Mesendoderm (in vitro differentiated cells): ENCODE measurements at regions not wholly inside any gene's neighbourhood (a gene's known extent, or its start where the extent isn't known, plus 50 kb on each side); places are given as distances from the start of the nearest gene placed in this dataset.

ENCODE experiments used
- DNase-seq: peaks from one replicate; pipeline ENCODE4 v3.0.0; 2013
- H2AK5ac ChIP-seq: 2 replicates; pipeline ENCODE4 v1.6.1; 2013; ENCODE audit warnings: low read length, inconsistent platforms
- H2BK120ac ChIP-seq: 2 replicates; pipeline ENCODE4 v1.6.1; 2013; ENCODE audit warnings: low read depth, mild to moderate bottlenecking, low read length, moderate library complexity, mixed read lengths
- H2BK15ac ChIP-seq: replicated peaks from 2 replicates; pipeline ENCODE4 v1.6.1; 2013; ENCODE audit warnings: low read depth, mild to moderate bottlenecking, moderate library complexity
- H2BK5ac ChIP-seq: 2 replicates; pipeline ENCODE4 v1.6.1; 2013; ENCODE audit warnings: low read length, inconsistent platforms
- H3K18ac ChIP-seq: 2 replicates; pipeline ENCODE4 v1.6.1; 2013; ENCODE audit warnings: mild to moderate bottlenecking, low read length, mixed read lengths
- H3K23ac ChIP-seq: one replicate; pipeline ENCODE4 v1.6.1; 2013; ENCODE audit warnings: low read length
- H3K27ac ChIP-seq: 2 replicates; pipeline ENCODE4 v1.5.1; 2013; ENCODE audit warnings: low read depth, mild to moderate bottlenecking, inconsistent platforms, low read length, moderate library complexity
- H3K27me3 ChIP-seq: 2 replicates; pipeline ENCODE4 v1.6.1; 2013; ENCODE audit warnings: low read length, control low read depth, mild to moderate bottlenecking, inconsistent platforms; ENCODE audit not compliant: insufficient read depth, poor library complexity
- H3K36me3 ChIP-seq: 2 replicates; pipeline ENCODE4 v1.6.1; 2013; ENCODE audit warnings: low read length, inconsistent platforms; ENCODE audit not compliant: control insufficient read depth, insufficient read depth
- H3K4ac ChIP-seq: one replicate; pipeline ENCODE4 v1.6.1; 2013; ENCODE audit warnings: low read depth, mild to moderate bottlenecking, low read length, moderate library complexity
- H3K4me1 ChIP-seq: 2 replicates; pipeline ENCODE4 v1.6.1; 2013; ENCODE audit warnings: low read depth, low read length, inconsistent platforms; ENCODE audit not compliant: control insufficient read depth
- H3K4me2 ChIP-seq: 2 replicates; pipeline ENCODE4 v1.6.1; 2013; ENCODE audit warnings: low read length
- H3K4me3 ChIP-seq: 2 replicates; pipeline ENCODE4 v1.5.1; 2013; ENCODE audit warnings: mild to moderate bottlenecking, low read length
- H3K56ac ChIP-seq: one replicate; pipeline ENCODE4 v1.6.1; 2013; ENCODE audit warnings: low read length
- H3K79me1 ChIP-seq: 2 replicates; pipeline ENCODE4 v1.6.1; 2013; ENCODE audit warnings: low read length, inconsistent platforms
- H3K79me2 ChIP-seq: 2 replicates; pipeline ENCODE4 v1.6.1; 2013; ENCODE audit warnings: mild to moderate bottlenecking, low read length; ENCODE audit not compliant: control insufficient read depth, insufficient read depth
- H3K9ac ChIP-seq: 2 replicates; pipeline ENCODE4 v1.6.1; 2013; ENCODE audit warnings: low read length, inconsistent platforms
- H4K5ac ChIP-seq: one replicate; pipeline ENCODE4 v1.6.1; 2013; ENCODE audit warnings: low read length
- H4K8ac ChIP-seq: one replicate; pipeline ENCODE4 v1.6.1; 2013; ENCODE audit warnings: low read depth, mild to moderate bottlenecking, control low read depth, low read length, moderate library complexity
- WGBS: extraction: QIAGEN DNeasy Blood & Tissue Kit; methylation state at CpG from one replicate; pipeline ENCODE4 v1.1.7; 2013; ENCODE audit warnings: low lambda C conversion rate, missing lambda C conversion rate; ENCODE audit not compliant: insufficient coverage; ENCODE audit errors: extremely low coverage; 5-methylcytosine and 5-hydroxymethylcytosine counted together

- Histone ChIP-seq H4K8ac (no peak overlapping the region), H3K4me3 (no peak overlapping the region), H2BK15ac (no peak overlapping the region), H3K79me1 (no peaks in the 10 kb centered on the region), H2BK120ac (no peak overlapping the region), H3K56ac (no peak overlapping the region), H3K4me1 (no peaks in the 10 kb centered on the region), H2AK5ac (no peak overlapping the region), H3K4me2 (no peak overlapping the region), H3K9ac (no peak overlapping the region), H3K4ac (no peak overlapping the region), H3K27ac (no peak overlapping the region), H3K18ac (no peak overlapping the region), H3K23ac (no peak overlapping the region), H3K27me3 (no peaks in the 10 kb centered on the region), H3K79me2 (no peaks in the 10 kb centered on the region), H2BK5ac (no peak overlapping the region), H3K36me3 (no peaks in the 10 kb centered on the region), H4K5ac (no peak overlapping the region)
- DNase-seq: no peak
- no CpG with 5 or more reads among the region's 2 CpGs for WGBS
These were observed 380.0 kb upstream of the ADGRL2 start for GRCh38 chr1:81420760-81421159.

GRCh38 chr1:81414488-81415015, 386.2 kb upstream of the ADGRL2 start:
- Histone ChIP-seq H3K4ac (no peak overlapping the region), H2AK5ac (no peak overlapping the region), H3K18ac (no peak overlapping the region), H3K79me1 (no peaks in the 10 kb centered on the region), H3K4me3 (no peak overlapping the region), H3K9ac (no peak overlapping the region), H3K4me1 (no peaks in the 10 kb centered on the region), H3K56ac (no peak overlapping the region), H3K4me2 (no peak overlapping the region), H2BK120ac (no peak overlapping the region), H4K5ac (no peak overlapping the region), H2BK5ac (no peak overlapping the region), H3K36me3 (no peaks in the 10 kb centered on the region), H2BK15ac (no peak overlapping the region), H3K27me3 (no peaks in the 10 kb centered on the region), H3K79me2 (no peaks in the 10 kb centered on the region), H4K8ac (no peak overlapping the region), H3K27ac (no peak overlapping the region), H3K23ac (no peak overlapping the region)
- no CpG with 5 or more reads among the region's 10 CpGs for WGBS
- peak; percentile 74 for DNase-seq

DNA sequence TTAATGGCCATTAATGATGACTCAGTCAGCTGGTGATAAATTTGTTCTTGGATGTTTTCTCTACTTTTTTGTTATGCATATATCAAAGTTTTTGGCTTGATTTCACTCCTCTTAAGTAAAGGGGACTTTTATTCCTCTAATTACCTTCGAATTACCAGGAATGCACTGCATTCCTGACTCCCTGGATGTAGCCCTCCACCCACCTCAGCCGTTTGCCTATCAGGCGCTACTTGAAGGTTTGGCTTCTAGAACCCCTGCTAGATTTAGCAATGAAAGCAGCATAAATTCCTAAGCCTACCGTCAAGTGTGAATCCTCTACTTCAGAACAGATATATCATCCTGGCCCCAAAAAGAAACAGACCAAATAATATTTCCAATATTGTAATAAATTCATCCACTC, 387.8 kb upstream of the ADGRL2 start:
- no peak overlapping the region for H3K4ac ChIP-seq
- WGBS: no CpG with 5 or more reads among the region's 4 CpGs

GRCh38 chr1:81410941-81411340, 389.8 kb upstream of the ADGRL2 start:
- H3K4me3 ChIP-seq: no peak overlapping the region
- H3K9ac ChIP-seq: no peak overlapping the region
- WGBS: no CpG with 5 or more reads among the region's 3 CpGs
- no peak overlapping the region for H3K27ac ChIP-seq
- H3K56ac ChIP-seq: no peak overlapping the region
- DNase-seq: no peak
- no peak overlapping the region for H3K23ac ChIP-seq
- H4K5ac ChIP-seq: no peak overlapping the region
- no peaks in the 10 kb centered on the region for H3K79me1 ChIP-seq
- no peak overlapping the region for H2AK5ac ChIP-seq
- no peaks in the 10 kb centered on the region for H3K36me3 ChIP-seq
- no peak overlapping the region for H3K4me2 ChIP-seq
- H3K4me1 ChIP-seq: peaks cover 5% of the 10 kb centered on the region
- H2BK5ac ChIP-seq: no peak overlapping the region
- H2BK120ac ChIP-seq: no peak overlapping the region
- H3K27me3 ChIP-seq: no peaks in the 10 kb centered on the region
- H4K8ac ChIP-seq: no peak overlapping the region
- H3K18ac ChIP-seq: no peak overlapping the region
- no peak overlapping the region for H3K4ac ChIP-seq
- H2BK15ac ChIP-seq: no peak overlapping the region
- H3K79me2 ChIP-seq: no peaks in the 10 kb centered on the region

More for the DNA sequence above, 387.8 kb upstream of the ADGRL2 start:
- Histone ChIP-seq H2BK15ac (no peak overlapping the region), H4K5ac (no peak overlapping the region), H2AK5ac (no peak overlapping the region), H3K27me3 (no peaks in the 10 kb centered on the region), H3K56ac (no peak overlapping the region), H3K4me3 (no peak overlapping the region), H4K8ac (no peak overlapping the region), H3K79me2 (no peaks in the 10 kb centered on the region), H3K23ac (no peak overlapping the region), H2BK120ac (no peak overlapping the region), H3K4me2 (no peak overlapping the region), H3K79me1 (no peaks in the 10 kb centered on the region), H3K9ac (no peak overlapping the region), H3K18ac (no peak overlapping the region), H3K4me1 (no peaks in the 10 kb centered on the region), H3K27ac (no peak overlapping the region), H3K36me3 (no peaks in the 10 kb centered on the region), H2BK5ac (no peak overlapping the region)
- peak; percentile 72 for DNase-seq

DNA sequence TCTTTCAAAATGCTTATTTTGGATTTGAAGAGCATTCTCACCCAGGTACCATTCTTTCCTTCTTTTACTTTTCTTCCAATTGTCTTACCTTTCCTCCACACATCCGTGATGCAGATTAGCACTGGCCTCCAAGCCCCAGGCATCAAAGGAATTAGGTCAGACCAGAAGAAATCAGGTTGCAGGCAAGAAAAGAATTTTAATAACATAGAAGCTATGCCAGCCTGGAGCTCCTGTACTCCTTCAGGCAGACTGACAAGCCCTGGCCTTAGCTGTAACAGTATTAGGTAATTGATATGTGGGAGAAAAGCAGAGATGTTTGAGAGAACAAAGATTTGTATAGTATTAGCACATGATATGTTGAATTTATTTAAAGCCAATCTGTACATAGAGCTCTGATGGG, 390.4 kb upstream of the ADGRL2 start:
- H3K9ac ChIP-seq: no peak overlapping the region
- no peak overlapping the region for H3K18ac ChIP-seq
- no peak overlapping the region for H3K4me3 ChIP-seq
- H3K56ac ChIP-seq: no peak overlapping the region
- no peaks in the 10 kb centered on the region for H3K36me3 ChIP-seq
- H3K4me1 ChIP-seq: peaks cover 5% of the 10 kb centered on the region
- H3K79me1 ChIP-seq: no peaks in the 10 kb centered on the region
- no peak overlapping the region for H2BK120ac ChIP-seq
- H2AK5ac ChIP-seq: no peak overlapping the region
- no peak overlapping the region for H3K23ac ChIP-seq
- no peaks in the 10 kb centered on the region for H3K27me3 ChIP-seq
- H3K4me2 ChIP-seq: no peak overlapping the region
- H2BK15ac ChIP-seq: no peak overlapping the region
- H3K79me2 ChIP-seq: no peaks in the 10 kb centered on the region
- no peak overlapping the region for H4K8ac ChIP-seq
- WGBS: no CpG with 5 or more reads among the region's 1 CpG
- DNase-seq: peak; percentile 19
- H3K4ac ChIP-seq: no peak overlapping the region
- no peak overlapping the region for H4K5ac ChIP-seq
- no peak overlapping the region for H3K27ac ChIP-seq
- no peak overlapping the region for H2BK5ac ChIP-seq

GRCh38 chr1:81409780-81410274, 390.9 kb upstream of the ADGRL2 start:
- H3K18ac ChIP-seq: no peak overlapping the region
- H2BK15ac ChIP-seq: no peak overlapping the region
- no peak overlapping the region for H2AK5ac ChIP-seq
- no peak overlapping the region for H3K56ac ChIP-seq
- no peaks in the 10 kb centered on the region for H3K79me1 ChIP-seq
- H3K27me3 ChIP-seq: no peaks in the 10 kb centered on the region
- H3K4me1 ChIP-seq: peaks cover 5% of the 10 kb centered on the region
- H3K4me2 ChIP-seq: no peak overlapping the region
- no peaks in the 10 kb centered on the region for H3K79me2 ChIP-seq
- no peak overlapping the region for H3K27ac ChIP-seq
- H3K9ac ChIP-seq: no peak overlapping the region
- H3K36me3 ChIP-seq: no peaks in the 10 kb centered on the region
- no peak overlapping the region for H3K4ac ChIP-seq
- no peak overlapping the region for H2BK5ac ChIP-seq
- WGBS: no CpG with 5 or more reads among the region's 3 CpGs
- H3K23ac ChIP-seq: no peak overlapping the region
- no peak overlapping the region for H2BK120ac ChIP-seq
- no peak overlapping the region for H4K5ac ChIP-seq
- H4K8ac ChIP-seq: no peak overlapping the region
- DNase-seq: no peak
- no peak overlapping the region for H3K4me3 ChIP-seq
